ENCODE measurements at regions not wholly inside any gene's neighbourhood (a gene's known extent, or its start where the extent isn't known, plus 50 kb on each side); places are given as distances from the start of the nearest gene placed in this dataset.

- H2AFZ ChIP-seq (ENCODE audit: control insufficient read depth, low read depth, low read length): no peak overlapping the region
- no peaks in the 10 kb centered on the region for H3K79me2 ChIP-seq (ENCODE audit: control insufficient read depth, insufficient read depth, low read length)
- no peak overlapping the region for H3K9ac ChIP-seq (ENCODE audit: control insufficient read depth, insufficient read depth, low read length)
- ATAC-seq: no peak
- H3K4me1 ChIP-seq (ENCODE audit: control insufficient read depth, insufficient read depth, low read length): no peaks in the 10 kb centered on the region
- no peak for TF ChIP-seq USF1 (IDR thresholded peaks at IDR 0.05; ENCODE audit: borderline replicate concordance, extremely low read length, insufficient read depth, low read depth, low read length)
- TF ChIP-seq CHD1 (IDR thresholded peaks at IDR 0.05; ENCODE audit: low read depth, low read length): no peak
- no peak for TF ChIP-seq SREBF2 (IDR thresholded peaks at IDR 0.05; ENCODE audit: low read length)
- TF ChIP-seq SIN3A (IDR thresholded peaks at IDR 0.05; ENCODE audit: low read depth, low read length): no peak
- no peak for TF ChIP-seq HCFC1 (IDR thresholded peaks at IDR 0.05; ENCODE audit: low read length)
- TF ChIP-seq LARP7 (IDR thresholded peaks at IDR 0.05): no peak
- TF ChIP-seq SKIL (IDR thresholded peaks at IDR 0.05; ENCODE audit: low read depth, poor library complexity, severe bottlenecking): no peak
- no peak for TF ChIP-seq TAF1 (IDR thresholded peaks at IDR 0.05; ENCODE audit: borderline replicate concordance, low read depth, low read length)
- TF ChIP-seq CBFB (IDR thresholded peaks at IDR 0.05; ENCODE audit: low read depth): no peak
- TF ChIP-seq FOXM1 (IDR thresholded peaks at IDR 0.05; ENCODE audit: low read depth, low read length): no peak
- no peak for TF ChIP-seq IRF3 (IDR thresholded peaks at IDR 0.05)
- no peak for TF ChIP-seq ZNF622 (IDR thresholded peaks at IDR 0.05)
- no peak for TF ChIP-seq SMC3 (IDR thresholded peaks at IDR 0.05; ENCODE audit: borderline replicate concordance, low read length)
- no peak for TF ChIP-seq FOXK2 (IDR thresholded peaks at IDR 0.05)
- no peak for TF ChIP-seq STAT1 (conservative IDR thresholded peaks at IDR 0.05)
- ChIA-PET RAD21 (ENCODE audit: unreplicated experiment) (no interaction called here), CTCF (no interaction called here), POLR2A (no interaction called here), SMC1A (ENCODE audit: uncharacterized antibody, unreplicated experiment) (no interaction called here)
- WGBS (ENCODE audit: insufficient coverage, insufficient replicate concordance, low lambda C conversion rate, missing lambda C conversion rate): 3% methylated on average over 1 of the region's 1 CpG
- no peaks in the 10 kb centered on the region for H3K27me3 ChIP-seq (replicated peaks in 1 of 2; ENCODE audit: control insufficient read depth in 2 of 2, insufficient read depth in 2 of 2, low read length in 1 of 2)
- no peak for DNase-seq (ENCODE audit: low read depth, low spot score)
- FAIRE-seq: no peak
- no peak overlapping the region for H3K4me3 ChIP-seq
- no peak overlapping the region for H3K27ac ChIP-seq (ENCODE audit: control insufficient read depth, insufficient read depth)
- intact Hi-C loops (cut with micrococcal nuclease; ENCODE audit: unreplicated experiment) (no loop called here), in situ Hi-C loops (cut with MboI) (no loop called here)
- H3K9me3 ChIP-seq (replicated peaks; ENCODE audit: control insufficient read depth, insufficient read depth, low read length): no peaks in the 10 kb centered on the region
- no peaks in the 10 kb centered on the region for H3K36me3 ChIP-seq (ENCODE audit: control insufficient read depth in 2 of 2, insufficient read depth in 2 of 2, low read length in 1 of 2)
- no peak overlapping the region for H3K4me2 ChIP-seq (ENCODE audit: control insufficient read depth, insufficient read depth)
- no TSS peak for BruUV-seq (replicated peaks)
- no peaks in the 10 kb centered on the region for H4K20me1 ChIP-seq (ENCODE audit: control insufficient read depth, insufficient read depth)
Measured at GRCh38 chr4:178836865-178837264, 1394.6 kb upstream of the AGA start.

Data from GM12878 (cell line).